Transverse colon (tissue), 4 donors: ENCODE measurements at regions not wholly inside any gene's neighbourhood (a gene's known extent, or its start where the extent isn't known, plus 50 kb on each side); places are given as distances from the start of the nearest gene placed in this dataset.
"Not testable (repeated sequence)": the region's sequence is repeated elsewhere in the genome, so short reads cannot be mapped to it uniquely, and the experiment has no call there.

Experiments used
- DNase-seq: peaks from one replicate; pipeline ENCODE4 v3.0.0-alpha.2; 2019
- H3K27ac ChIP-seq, 4 donors: fragments of 200-600 bp; sonication (generic); 2 replicates each; pipeline ENCODE4 v1.5.1; 2016 to 2018; ENCODE audit warnings: inconsistent platforms in 4 of 4
- H3K27me3 ChIP-seq: fragments of 200-600 bp; sonication (generic); 2 replicates; pipeline ENCODE4 v1.5.1; 2017; ENCODE audit warnings: inconsistent platforms
- H3K36me3 ChIP-seq, 4 donors: fragments of 200-600 bp; sonication (generic); 2 replicates each; pipeline ENCODE4 v1.5.1; 2017 to 2019; ENCODE audit warnings: inconsistent platforms in 4 of 4
- H3K4me1 ChIP-seq, 4 donors: fragments of 200-600 bp; sonication (generic); 2 replicates each; pipeline ENCODE4 v1.5.1; 2017 to 2020; ENCODE audit warnings: inconsistent platforms in 4 of 4
- H3K4me3 ChIP-seq, 4 donors: fragments of 200-600 bp; sonication (generic); 1 replicate in 1 of 4; 2 replicates in 3 of 4; pipeline versions ENCODE4 v1.5.1 to v1.6.1; 2017 to 2019; ENCODE audit warnings: inconsistent platforms in 4 of 4
- H3K9me3 ChIP-seq, 2 donors: fragments of 200-600 bp; sonication (generic); 2 replicates each; pipeline ENCODE4 v1.5.1; 2017 to 2019; ENCODE audit warnings: inconsistent platforms in 2 of 2
- CTCF ChIP-seq, 5 experiments: fragments of 200-600 bp in 3 of 5; fragments of 450-650 bp in 2 of 5; sonication (generic) in 3 of 5; IDR thresholded peaks; 1 replicate in 2 of 5; 2 replicates in 3 of 5; pipeline ENCODE4 v1.5.1; 2016 to 2017; ENCODE audit warnings: antibody characterized with exemption in 5 of 5, inconsistent platforms in 3 of 5, mild to moderate bottlenecking in 2 of 5, moderate library complexity in 1 of 5
- EP300 ChIP-seq: sonication (generic); formaldehyde crosslinking; IDR thresholded peaks from one replicate; pipeline ENCODE4 v1.6.1; 2017; ENCODE audit warnings: antibody characterized with exemption, low read depth
- POLR2A ChIP-seq: fragments of 450-650 bp; IDR thresholded peaks from one replicate; pipeline ENCODE4 v1.6.1; 2016; ENCODE audit warnings: antibody characterized with exemption, mild to moderate bottlenecking, moderate library complexity
- POLR2AphosphoS5 ChIP-seq, 3 donors: sonication (generic); formaldehyde crosslinking; IDR thresholded peaks; one replicate each; pipeline ENCODE4 v1.6.1; 2016; ENCODE audit warnings: antibody characterized with exemption in 3 of 3
- WGBS, 2 donors: methylation state at CpG; one replicate each; pipeline ENCODE4 v1.1.5; 2018; ENCODE audit warnings: low coverage in 1 of 2; 5-methylcytosine and 5-hydroxymethylcytosine counted together
- in situ Hi-C, 4 donors: fragments of 200-750 bp; cut with MboI; loops; one replicate each; pipeline versions ENCODE4 v1.15.0 to v1.15.1; 2017; ENCODE audit warnings: low sequenced_read_pairs in 3 of 4, low pct_ligation_motif_present in 1 of 4, low pct_unique_long_range_greater_than_20kb in 1 of 4
- intact Hi-C: fragments of 100-400 bp; cut with DNase I; formaldehyde crosslinking; loops from one replicate; pipeline ENCODE4 v1.15.1; 2023; ENCODE audit warnings: low total_unique reads

- no peaks in the 10 kb centered on the region for H3K4me1 ChIP-seq
- no peak for DNase-seq
- TF ChIP-seq POLR2A, result no peak
- TF ChIP-seq POLR2AphosphoS5 (IDR thresholded peaks at IDR 0.05), result no peak
- no peak for TF ChIP-seq EP300
- no peak for TF ChIP-seq CTCF (IDR thresholded peaks at IDR 0.05)
- no peaks in the 10 kb centered on the region for H3K9me3 ChIP-seq
- in situ Hi-C loops (no loop called here), intact Hi-C loops (no loop called here)
- 80 to 82% methylated on average over 3 to 6 of the region's 6 CpGs for WGBS, 2 donors
- no peak overlapping the region for H3K27ac ChIP-seq
- no peaks in the 10 kb centered on the region for H3K36me3 ChIP-seq
- no peaks in the 10 kb centered on the region for H3K27me3 ChIP-seq
- H3K4me3 ChIP-seq, result no peak overlapping the region
Observed at GRCh38 chr1:47661040-47661439, 223.2 kb downstream of the FOXD2 start.

GRCh38 chr1:47662068-47662467 is 224.2 kb downstream of the FOXD2 start:
- Histone ChIP-seq H3K4me1 (no peaks in the 10 kb centered on the region), H3K36me3 (no peaks in the 10 kb centered on the region), H3K4me3 (no peak overlapping the region), H3K27me3 (no peaks in the 10 kb centered on the region), H3K27ac (no peak overlapping the region), H3K9me3 (no peaks in the 10 kb centered on the region)
- TF ChIP-seq CTCF (IDR thresholded peaks at IDR 0.05) (no peak), POLR2AphosphoS5 (IDR thresholded peaks at IDR 0.05) (no peak), EP300 (no peak), POLR2A (no peak)
- in situ Hi-C loops (no loop called here), intact Hi-C loops (no loop called here)
- 86 to 90% methylated on average over 3 of the region's 3 CpGs for WGBS, 2 donors
- DNase-seq, result no peak

GRCh38 chr1:47663286-47663685 is 225.4 kb downstream of the FOXD2 start:
- in situ Hi-C loops (no loop called here), intact Hi-C loops (no loop called here)
- Histone ChIP-seq H3K4me3 (no peak overlapping the region), H3K27ac (no peak overlapping the region), H3K27me3 (no peaks in the 10 kb centered on the region), H3K9me3 (no peaks in the 10 kb centered on the region), H3K4me1 (no peaks in the 10 kb centered on the region), H3K36me3 (no peaks in the 10 kb centered on the region)
- no peak for DNase-seq
- WGBS, 2 donors, result 79 to 88% methylated on average over 4 to 6 of the region's 6 CpGs
- TF ChIP-seq POLR2A (no peak), CTCF (IDR thresholded peaks at IDR 0.05) (no peak), EP300 (no peak), POLR2AphosphoS5 (IDR thresholded peaks at IDR 0.05) (no peak)

- 84% methylated on average over 4 of the region's 4 CpGs; no CpG with 5 or more reads in 1 of the 2 donors for WGBS, 2 donors
- Histone ChIP-seq H3K27me3 (no peaks in the 10 kb centered on the region), H3K4me1 (no peaks in the 10 kb centered on the region), H3K9me3 (no peaks in the 10 kb centered on the region), H3K27ac (no peak overlapping the region), H3K36me3 (no peaks in the 10 kb centered on the region), H3K4me3 (no peak overlapping the region)
- in situ Hi-C loops, result no loop called here
- TF ChIP-seq POLR2AphosphoS5 (IDR thresholded peaks at IDR 0.05) (no peak), EP300 (no peak), CTCF (IDR thresholded peaks at IDR 0.05) (no peak), POLR2A (no peak)
- intact Hi-C loops, result no loop called here
- DNase-seq, result no peak
Observed at GRCh38 chr1:47664356-47664755, 226.5 kb downstream of the FOXD2 start.

GRCh38 chr1:47664896-47665295 is 227.1 kb downstream of the FOXD2 start:
- WGBS, 2 donors, result 80 to 93% methylated on average over 1 to 8 of the region's 8 CpGs

More at GRCh38 chr1:47664896-47665295, 227.1 kb downstream of the FOXD2 start:
- H3K9me3 ChIP-seq, in situ Hi-C loops, H3K27ac ChIP-seq, intact Hi-C loops, H3K27me3 ChIP-seq, H3K4me1 ChIP-seq, H3K36me3 ChIP-seq, DNase-seq, H3K4me3 ChIP-seq: not testable (repeated sequence)
